GM12878 (cell line): ENCODE measurements at regions not wholly inside any gene's neighbourhood (a gene's known extent, or its start where the extent isn't known, plus 50 kb on each side); places are given as distances from the start of the nearest gene placed in this dataset.

Source experiments
- ATAC-seq: fragments of 200-7000 bp; cut with Tn5 transposase; 3 replicates; pipeline ENCODE4 v1.9.1; 2020; ENCODE audit warnings: mild to moderate bottlenecking, moderate library complexity
- BruUV-seq: library from RNA; stranded (reverse); fragments of 400-500 nt; replicated peaks from 2 replicates; lab custom pipeline; 2021; lab: Mats Ljungman, UMichigan
- CTCF ChIA-PET: fragments of 300-600 bp; sonication (Branson Sonifier 250); formaldehyde crosslinking; extraction: SDS; loops from one replicate; lab custom pipeline; 2021; ENCODE audit warnings: inconsistent platforms; lab: Yijun Ruan, JAX
- POLR2A ChIA-PET: fragments of 350-600 bp; formaldehyde crosslinking; extraction: SDS; loops from one replicate; lab custom pipeline; 2021; ENCODE audit warnings: inconsistent platforms; lab: Charles Lee
- RAD21 ChIA-PET: fragments of 300-600 bp; sonication (Branson Sonifier 250); formaldehyde crosslinking; loops from one replicate; lab custom pipeline; 2023; ENCODE audit warnings: antibody characterized with exemption; ENCODE audit not compliant: unreplicated experiment; lab: Charles Lee
- SMC1A ChIA-PET: fragments of 300-600 bp; sonication (Branson Sonifier 250); formaldehyde crosslinking; loops from one replicate; lab custom pipeline; 2023; ENCODE audit not compliant: unreplicated experiment, uncharacterized antibody; lab: Charles Lee
- DNase-seq: peaks from one replicate; pipeline ENCODE4 v3.0.0-alpha.2; 2011; ENCODE audit warnings: low read depth, low spot score
- FAIRE-seq: peaks from 3 replicates; lab custom pipeline; 2011; peaks lifted over from hg19 to GRCh38; lab: Jason Lieb, UNC
- H2AFZ ChIP-seq: 2 replicates; pipeline ENCODE4 v1.6.0; 2011; ENCODE audit warnings: low read depth, low read length, control low read depth; ENCODE audit not compliant: control insufficient read depth
- H3K27ac ChIP-seq: 2 replicates; pipeline ENCODE4 v1.5.1; 2011; ENCODE audit warnings: control low read depth; ENCODE audit not compliant: control insufficient read depth, insufficient read depth
- H3K27me3 ChIP-seq, 2 experiments: replicated peaks in 1 of 2; 2 replicates each; pipeline versions ENCODE4 v1.6.0 to v1.6.1; 2011; ENCODE audit warnings: low read length in 1 of 2; ENCODE audit not compliant: control insufficient read depth in 2 of 2, insufficient read depth in 2 of 2
- H3K36me3 ChIP-seq, 2 experiments: 2 replicates each; pipeline ENCODE4 v1.5.1; 2011; ENCODE audit warnings: low read length in 1 of 2; ENCODE audit not compliant: control insufficient read depth in 2 of 2, insufficient read depth in 2 of 2
- H3K4me1 ChIP-seq: 2 replicates; pipeline ENCODE4 v1.6.1; 2011; ENCODE audit warnings: mild to moderate bottlenecking, low read length, moderate library complexity, mixed read lengths; ENCODE audit not compliant: control insufficient read depth, insufficient read depth
- H3K4me2 ChIP-seq: 2 replicates; pipeline ENCODE4 v1.6.0; 2011; ENCODE audit warnings: control low read depth; ENCODE audit not compliant: control insufficient read depth, insufficient read depth
- H3K4me3 ChIP-seq: fragments of 200-600 bp; sonication (generic); 2 replicates; pipeline ENCODE4 v1.5.1; 2016
- H3K79me2 ChIP-seq: 2 replicates; pipeline ENCODE4 v1.6.0; 2011; ENCODE audit warnings: low read length; ENCODE audit not compliant: control insufficient read depth, insufficient read depth
- H3K9ac ChIP-seq: 2 replicates; pipeline ENCODE4 v1.8.0; 2011; ENCODE audit warnings: low read length, control low read depth, mixed read lengths; ENCODE audit not compliant: control insufficient read depth, insufficient read depth
- H3K9me3 ChIP-seq: replicated peaks from 3 replicates; pipeline ENCODE4 v1.5.1; 2011; ENCODE audit warnings: mild to moderate bottlenecking, low read length; ENCODE audit not compliant: control insufficient read depth, insufficient read depth
- H4K20me1 ChIP-seq: 2 replicates; pipeline ENCODE4 v1.6.0; 2011; ENCODE audit not compliant: control insufficient read depth, insufficient read depth
- BCLAF1 ChIP-seq: fragments of 450-650 bp; IDR thresholded peaks from 2 replicates; pipeline ENCODE4 v1.6.1; 2017; ENCODE audit warnings: antibody characterized with exemption, mild to moderate bottlenecking, moderate library complexity
- CREM ChIP-seq: IDR thresholded peaks from 2 replicates; pipeline ENCODE4 v1.6.1; 2014; ENCODE audit warnings: antibody characterized with exemption, low read depth
- HDGF ChIP-seq: fragments of 450-650 bp; IDR thresholded peaks from 2 replicates; pipeline ENCODE4 v1.6.1; 2016; ENCODE audit warnings: antibody characterized with exemption
- IRF5 ChIP-seq: fragments of 450-650 bp; IDR thresholded peaks from 2 replicates; pipeline ENCODE4 v1.6.1; 2017; ENCODE audit warnings: borderline replicate concordance
- JUND ChIP-seq: IDR thresholded peaks from 2 replicates; pipeline ENCODE4 v1.6.1; 2012; ENCODE audit warnings: low read depth, mild to moderate bottlenecking, low read length, improper control_type of control experiment, moderate library complexity
- MYB ChIP-seq: fragments of 150-350 bp; IDR thresholded peaks from 2 replicates; pipeline ENCODE4 v1.6.1; 2014; ENCODE audit warnings: mild to moderate bottlenecking, low read depth, low read length, borderline replicate concordance
- NFIC ChIP-seq: IDR thresholded peaks from 2 replicates; pipeline ENCODE4 v1.6.1; 2012; ENCODE audit warnings: low read depth, mild to moderate bottlenecking, inconsistent platforms, low read length, moderate library complexity
- NFXL1 ChIP-seq: fragments of 450-650 bp; IDR thresholded peaks from 2 replicates; pipeline ENCODE4 v1.6.1; 2017; ENCODE audit warnings: antibody characterized with exemption, mild to moderate bottlenecking, borderline replicate concordance
- NFYB ChIP-seq: IDR thresholded peaks from 2 replicates; pipeline ENCODE4 v1.6.1; 2011; ENCODE audit warnings: low read depth, mild to moderate bottlenecking, low read length, improper control_type of control experiment, moderate library complexity; ENCODE audit not compliant: insufficient read depth
- POLR2AphosphoS5 ChIP-seq: IDR thresholded peaks from 2 replicates; pipeline ENCODE4 v1.6.1; 2011; ENCODE audit warnings: mild to moderate bottlenecking, low read length, inconsistent platforms
- RCOR1 ChIP-seq: conservative IDR thresholded peaks from 2 replicates; pipeline ENCODE4 v1.6.1; 2012; ENCODE audit warnings: low read depth, low read length, improper control_type of control experiment
- SIN3A ChIP-seq: IDR thresholded peaks from 2 replicates; pipeline ENCODE4 v1.6.1; 2012; ENCODE audit warnings: low read depth, low read length, improper control_type of control experiment
- SMAD1 ChIP-seq: fragments of 450-650 bp; IDR thresholded peaks from 2 replicates; pipeline ENCODE4 v1.6.1; 2018; ENCODE audit warnings: mild to moderate bottlenecking, low read depth; ENCODE audit not compliant: partially characterized antibody
- SREBF2 ChIP-seq: IDR thresholded peaks from 2 replicates; pipeline ENCODE4 v1.6.1; 2012; ENCODE audit warnings: mild to moderate bottlenecking, low read length
- ZNF217 ChIP-seq: fragments of 450-650 bp; IDR thresholded peaks from 2 replicates; pipeline ENCODE4 v1.6.1; 2017; ENCODE audit warnings: antibody characterized with exemption, mild to moderate bottlenecking
- ZNF274 ChIP-seq: IDR thresholded peaks from one replicate; pipeline ENCODE4 v1.8.0; 2011; ENCODE audit not compliant: insufficient read length, insufficient read depth
- WGBS: methylation state at CpG from one replicate; pipeline ENCODE4 v1.1.6; 2016; ENCODE audit warnings: low lambda C conversion rate; ENCODE audit not compliant: insufficient replicate concordance, insufficient coverage; ENCODE audit errors: missing lambda C conversion rate; 5-methylcytosine and 5-hydroxymethylcytosine counted together
- in situ Hi-C: fragments of 300-500 bp; cut with MboI; formaldehyde crosslinking; loops from 9 replicates; pipeline ENCODE4 v1.14.3; 2018; ENCODE audit warnings: mixed read lengths
- intact Hi-C: fragments of 100-400 bp; cut with micrococcal nuclease; formaldehyde crosslinking; loops from one replicate; pipeline ENCODE4 v1.14.2; 2022; ENCODE audit not compliant: unreplicated experiment
- TF ChIP-seq, protein P1 (sequence below): fragments of 450-650 bp; IDR thresholded peaks from 2 replicates; pipeline ENCODE4 v1.6.1; 2016; ENCODE audit warnings: mild to moderate bottlenecking
- TF ChIP-seq, protein P2 (sequence below): fragments of 450-650 bp; IDR thresholded peaks from 2 replicates; pipeline ENCODE4 v1.6.1; 2014; ENCODE audit warnings: mild to moderate bottlenecking

- no TSS peak for BruUV-seq
- Histone ChIP-seq H3K79me2 (no peaks in the 10 kb centered on the region), H3K4me1 (no peaks in the 10 kb centered on the region), H3K4me2 (no peak overlapping the region), H3K9me3 (no peaks in the 10 kb centered on the region), H3K27ac (no peak overlapping the region), H3K4me3 (no peak overlapping the region), H4K20me1 (no peaks in the 10 kb centered on the region), H2AFZ (no peak overlapping the region), H3K36me3 (no peaks in the 10 kb centered on the region), H3K9ac (no peak overlapping the region), H3K27me3 (no peaks in the 10 kb centered on the region)
- WGBS: 20% methylated on average over 1 of the region's 1 CpG
- ChIA-PET CTCF (interaction anchor here (0.6 kb wide), 1 partner anchor 10 kb away, joined by 3 read pairs; no protein-coding TSS in a partner anchor), SMC1A (no interaction called here), POLR2A (no interaction called here), RAD21 (no interaction called here)
- no peak for DNase-seq
- no peak for FAIRE-seq
- intact Hi-C loops: no loop called here
- ATAC-seq: no peak
- in situ Hi-C loops: no loop called here
- no peak for TF ChIP-seq HDGF
- TF ChIP-seq BCLAF1: no peak
- TF ChIP-seq CREM: no peak
- TF ChIP-seq NFYB: no peak
- TF ChIP-seq MYB: no peak
- TF ChIP-seq NFXL1: no peak
- no peak for TF ChIP-seq SIN3A
- no peak for TF ChIP-seq ZNF217
- no peak for TF ChIP-seq SMAD1
- no peak for TF ChIP-seq POLR2AphosphoS5
- TF ChIP-seq SREBF2: no peak
- TF ChIP-seq, protein P1, sequence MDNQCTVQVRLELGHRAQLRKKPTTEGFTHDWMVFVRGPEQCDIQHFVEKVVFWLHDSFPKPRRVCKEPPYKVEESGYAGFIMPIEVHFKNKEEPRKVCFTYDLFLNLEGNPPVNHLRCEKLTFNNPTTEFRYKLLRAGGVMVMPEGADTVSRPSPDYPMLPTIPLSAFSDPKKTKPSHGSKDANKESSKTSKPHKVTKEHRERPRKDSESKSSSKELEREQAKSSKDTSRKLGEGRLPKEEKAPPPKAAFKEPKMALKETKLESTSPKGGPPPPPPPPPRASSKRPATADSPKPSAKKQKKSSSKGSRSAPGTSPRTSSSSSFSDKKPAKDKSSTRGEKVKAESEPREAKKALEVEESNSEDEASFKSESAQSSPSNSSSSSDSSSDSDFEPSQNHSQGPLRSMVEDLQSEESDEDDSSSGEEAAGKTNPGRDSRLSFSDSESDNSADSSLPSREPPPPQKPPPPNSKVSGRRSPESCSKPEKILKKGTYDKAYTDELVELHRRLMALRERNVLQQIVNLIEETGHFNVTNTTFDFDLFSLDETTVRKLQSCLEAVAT: no peak
- no peak for TF ChIP-seq IRF5
- no peak for TF ChIP-seq JUND
- TF ChIP-seq NFIC: no peak
- TF ChIP-seq RCOR1: no peak
- TF ChIP-seq, protein P2, sequence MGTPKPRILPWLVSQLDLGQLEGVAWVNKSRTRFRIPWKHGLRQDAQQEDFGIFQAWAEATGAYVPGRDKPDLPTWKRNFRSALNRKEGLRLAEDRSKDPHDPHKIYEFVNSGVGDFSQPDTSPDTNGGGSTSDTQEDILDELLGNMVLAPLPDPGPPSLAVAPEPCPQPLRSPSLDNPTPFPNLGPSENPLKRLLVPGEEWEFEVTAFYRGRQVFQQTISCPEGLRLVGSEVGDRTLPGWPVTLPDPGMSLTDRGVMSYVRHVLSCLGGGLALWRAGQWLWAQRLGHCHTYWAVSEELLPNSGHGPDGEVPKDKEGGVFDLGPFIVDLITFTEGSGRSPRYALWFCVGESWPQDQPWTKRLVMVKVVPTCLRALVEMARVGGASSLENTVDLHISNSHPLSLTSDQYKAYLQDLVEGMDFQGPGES: no peak
- TF ChIP-seq ZNF274: no peak
Observed at GRCh38 chr18:65411061-65411460, 339.8 kb upstream of the CDH7 start.
